PC-9 (cell line): ENCODE measurements at regions not wholly inside any gene's neighbourhood (a gene's known extent, or its start where the extent isn't known, plus 50 kb on each side); places are given as distances from the start of the nearest gene placed in this dataset.

Experiments used
- EZH2 ChIP-seq: fragments of 200-600 bp; sonication (generic); IDR thresholded peaks from 2 replicates; pipeline ENCODE4 v1.8.0; 2017; ENCODE audit warnings: antibody characterized with exemption, low read depth
- TF ChIP-seq, protein P1 (sequence below): fragments of 200-600 bp; sonication (generic); conservative IDR thresholded peaks from 2 replicates; pipeline ENCODE4 v1.6.1; 2017; ENCODE audit warnings: mixed run types, antibody characterized with exemption, mild to moderate bottlenecking, moderate library complexity

DNA sequence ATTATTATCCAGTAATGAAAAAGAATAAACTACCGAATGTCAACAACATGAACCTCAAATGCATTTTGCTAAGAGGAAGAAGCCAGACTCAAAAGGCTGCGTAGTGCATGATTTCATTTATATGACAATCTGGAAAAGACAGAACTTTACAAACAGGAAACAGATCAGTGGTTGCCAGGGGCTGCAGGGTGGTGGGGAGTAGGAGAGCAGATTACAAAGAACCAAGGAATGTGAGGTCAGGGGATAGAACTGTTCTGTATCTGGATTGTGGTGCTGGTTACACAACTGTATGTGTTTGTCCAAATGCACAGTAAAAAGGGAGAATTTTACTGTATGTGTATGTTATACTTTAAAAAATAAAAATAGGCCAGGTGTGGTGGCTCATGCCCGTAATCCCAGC, 89.7 kb upstream of the MYL2 start:
- TF ChIP-seq, protein P1, sequence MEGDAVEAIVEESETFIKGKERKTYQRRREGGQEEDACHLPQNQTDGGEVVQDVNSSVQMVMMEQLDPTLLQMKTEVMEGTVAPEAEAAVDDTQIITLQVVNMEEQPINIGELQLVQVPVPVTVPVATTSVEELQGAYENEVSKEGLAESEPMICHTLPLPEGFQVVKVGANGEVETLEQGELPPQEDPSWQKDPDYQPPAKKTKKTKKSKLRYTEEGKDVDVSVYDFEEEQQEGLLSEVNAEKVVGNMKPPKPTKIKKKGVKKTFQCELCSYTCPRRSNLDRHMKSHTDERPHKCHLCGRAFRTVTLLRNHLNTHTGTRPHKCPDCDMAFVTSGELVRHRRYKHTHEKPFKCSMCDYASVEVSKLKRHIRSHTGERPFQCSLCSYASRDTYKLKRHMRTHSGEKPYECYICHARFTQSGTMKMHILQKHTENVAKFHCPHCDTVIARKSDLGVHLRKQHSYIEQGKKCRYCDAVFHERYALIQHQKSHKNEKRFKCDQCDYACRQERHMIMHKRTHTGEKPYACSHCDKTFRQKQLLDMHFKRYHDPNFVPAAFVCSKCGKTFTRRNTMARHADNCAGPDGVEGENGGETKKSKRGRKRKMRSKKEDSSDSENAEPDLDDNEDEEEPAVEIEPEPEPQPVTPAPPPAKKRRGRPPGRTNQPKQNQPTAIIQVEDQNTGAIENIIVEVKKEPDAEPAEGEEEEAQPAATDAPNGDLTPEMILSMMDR, result no peak
- TF ChIP-seq EZH2, result no peak
